AG20443 (cell line): ENCODE measurements at regions not wholly inside any gene's neighbourhood (a gene's known extent, or its start where the extent isn't known, plus 50 kb on each side); places are given as distances from the start of the nearest gene placed in this dataset.

Experiments used
- DNase-seq: peaks from one replicate; pipeline ENCODE4 v3.0.0; 2012; ENCODE audit warnings: low spot score, mixed read lengths

GRCh38 chr20:43306837-43307236, 117.1 kb upstream of the PTPRT start:
- no peak for DNase-seq

- no peak for DNase-seq
Measured at GRCh38 chr20:43305749-43306148, 116.0 kb upstream of the PTPRT start.

GRCh38 chr20:43304598-43304997, 114.9 kb upstream of the PTPRT start:
- no peak for DNase-seq

- DNase-seq = no peak
Measured at GRCh38 chr20:43302936-43303335, 113.2 kb upstream of the PTPRT start.

GRCh38 chr20:43300901-43301300, 111.2 kb upstream of the PTPRT start:
- no peak for DNase-seq

- no peak for DNase-seq
Measured at GRCh38 chr20:43295781-43296180, 106.1 kb upstream of the PTPRT start.

- DNase-seq = no peak
Measured at GRCh38 chr20:43295263-43295662, 105.6 kb upstream of the PTPRT start.

GRCh38 chr20:43294031-43294430, 104.3 kb upstream of the PTPRT start:
- no peak for DNase-seq

- DNase-seq = no peak
Measured at GRCh38 chr20:43293068-43293786, 103.5 kb upstream of the PTPRT start.

GRCh38 chr20:43292222-43292621, 102.5 kb upstream of the PTPRT start:
- no peak for DNase-seq

- DNase-seq = no peak
Measured at GRCh38 chr20:43287637-43288036, 97.9 kb upstream of the PTPRT start.

GRCh38 chr20:43285170-43285569, 95.5 kb upstream of the PTPRT start:
- DNase-seq = no peak

- no peak for DNase-seq
Measured at GRCh38 chr20:43284486-43284885, 94.8 kb upstream of the PTPRT start.

GRCh38 chr20:43283126-43283525, 93.4 kb upstream of the PTPRT start:
- DNase-seq = no peak

GRCh38 chr20:43271980-43272379, 82.3 kb upstream of the PTPRT start:
- DNase-seq = no peak

- no peak for DNase-seq
Measured at GRCh38 chr20:43265449-43265848, 75.7 kb upstream of the PTPRT start.

GRCh38 chr20:43263226-43263625, 73.5 kb upstream of the PTPRT start:
- DNase-seq = no peak

GRCh38 chr20:43262341-43262740, 72.6 kb upstream of the PTPRT start:
- no peak for DNase-seq

- DNase-seq = no peak
Measured at GRCh38 chr20:43255877-43256276, 66.2 kb upstream of the PTPRT start.

GRCh38 chr20:43252761-43253160, 63.1 kb upstream of the PTPRT start:
- no peak for DNase-seq

GRCh38 chr20:43248341-43248740, 58.6 kb upstream of the PTPRT start:
- no peak for DNase-seq

- DNase-seq = no peak
Measured at GRCh38 chr20:43247361-43247760, 57.7 kb upstream of the PTPRT start.

- DNase-seq = no peak
Measured at GRCh38 chr20:43244647-43245046, 54.9 kb upstream of the PTPRT start.

GRCh38 chr20:43243672-43244269, 54.1 kb upstream of the PTPRT start:
- DNase-seq = no peak
